GM19438 (cell line): ENCODE measurements at regions not wholly inside any gene's neighbourhood (a gene's known extent, or its start where the extent isn't known, plus 50 kb on each side); places are given as distances from the start of the nearest gene placed in this dataset.

ENCODE experiments used
- ATAC-seq: cut with Tn5 transposase; IDR thresholded peaks from one replicate; pipeline ENCODE4 v1.9.1; 2021; ENCODE audit warnings: low read depth; ENCODE audit not compliant: unreplicated experiment

- no peak for ATAC-seq
Observed at GRCh38 chr2:76584474-76584873, 873.8 kb upstream of the GCFC2 start.

- no peak for ATAC-seq
Observed at GRCh38 chr2:76579911-76580310, 869.2 kb upstream of the GCFC2 start.

DNA sequence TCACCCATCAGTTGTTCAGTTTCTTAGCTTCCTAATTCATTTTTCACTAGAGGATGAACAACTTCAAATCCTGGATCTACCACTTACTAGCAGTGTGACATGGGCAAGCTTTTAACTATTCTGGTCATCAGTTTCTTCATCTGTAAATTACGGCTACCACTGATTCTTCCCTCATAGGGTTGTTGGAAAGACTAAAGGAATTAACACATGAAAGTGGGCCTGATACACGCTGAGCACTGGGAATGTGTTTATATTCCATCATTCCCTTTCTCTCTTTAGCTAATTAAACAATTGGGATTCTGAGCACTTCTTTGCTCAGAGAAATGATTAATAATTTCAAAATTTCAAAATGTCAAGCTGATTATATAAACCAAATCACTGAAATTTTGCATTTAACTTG lies 862.3 kb upstream of the GCFC2 start:
- no peak for ATAC-seq

GRCh38 chr2:76569819-76570218 lies 859.1 kb upstream of the GCFC2 start:
- no peak for ATAC-seq

GRCh38 chr2:76567478-76567877 lies 856.8 kb upstream of the GCFC2 start:
- no peak for ATAC-seq

DNA sequence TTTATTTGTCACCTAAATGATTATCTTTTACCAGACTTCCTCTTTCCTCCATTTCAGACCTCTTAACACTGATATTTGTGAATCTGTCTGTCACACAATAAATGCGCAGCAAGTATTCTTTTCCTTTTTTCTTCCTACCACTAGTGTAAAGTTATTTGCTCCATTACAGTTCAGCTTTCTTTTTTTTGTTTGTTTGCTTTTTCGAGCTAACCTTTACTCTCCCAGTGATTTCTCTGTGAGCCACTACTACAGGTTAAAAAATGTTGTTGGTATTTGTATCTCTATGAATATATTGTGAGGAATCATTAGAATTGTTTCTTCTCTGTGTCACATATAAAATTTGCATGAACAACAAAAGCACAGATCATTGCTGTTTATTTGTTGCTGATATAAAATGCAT lies 854.0 kb upstream of the GCFC2 start:
- no peak for ATAC-seq

GRCh38 chr2:76563730-76564129 lies 853.0 kb upstream of the GCFC2 start:
- no peak for ATAC-seq

DNA sequence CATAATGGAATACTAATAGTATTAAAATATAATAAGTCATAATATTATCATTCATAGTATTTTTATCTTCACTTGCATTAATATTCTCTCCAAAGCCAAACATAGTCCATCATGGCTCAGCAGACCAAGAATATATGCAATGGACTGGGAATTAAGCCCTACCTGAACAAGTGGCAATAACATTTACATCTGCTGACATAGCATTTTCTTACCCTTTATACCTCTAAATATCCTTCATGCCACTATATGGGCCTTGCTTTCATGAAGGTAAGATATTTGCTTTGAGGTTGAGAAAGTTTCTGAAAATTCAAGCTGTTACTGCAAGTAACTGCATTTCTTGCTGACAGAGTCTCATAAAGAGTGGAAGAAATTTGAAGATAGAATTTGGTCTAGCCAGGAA lies 847.4 kb upstream of the GCFC2 start:
- no peak for ATAC-seq

GRCh38 chr2:76556018-76556417 lies 845.3 kb upstream of the GCFC2 start:
- no peak for ATAC-seq

- no peak for ATAC-seq
Observed at GRCh38 chr2:76546207-76546606, 835.5 kb upstream of the GCFC2 start.

- no peak for ATAC-seq
Observed at GRCh38 chr2:76544901-76545300, 834.2 kb upstream of the GCFC2 start.

GRCh38 chr2:76517574-76517909 lies 806.8 kb upstream of the GCFC2 start:
- ATAC-seq: no peak

GRCh38 chr2:76516861-76517573 lies 806.3 kb upstream of the GCFC2 start:
- ATAC-seq: no peak

DNA sequence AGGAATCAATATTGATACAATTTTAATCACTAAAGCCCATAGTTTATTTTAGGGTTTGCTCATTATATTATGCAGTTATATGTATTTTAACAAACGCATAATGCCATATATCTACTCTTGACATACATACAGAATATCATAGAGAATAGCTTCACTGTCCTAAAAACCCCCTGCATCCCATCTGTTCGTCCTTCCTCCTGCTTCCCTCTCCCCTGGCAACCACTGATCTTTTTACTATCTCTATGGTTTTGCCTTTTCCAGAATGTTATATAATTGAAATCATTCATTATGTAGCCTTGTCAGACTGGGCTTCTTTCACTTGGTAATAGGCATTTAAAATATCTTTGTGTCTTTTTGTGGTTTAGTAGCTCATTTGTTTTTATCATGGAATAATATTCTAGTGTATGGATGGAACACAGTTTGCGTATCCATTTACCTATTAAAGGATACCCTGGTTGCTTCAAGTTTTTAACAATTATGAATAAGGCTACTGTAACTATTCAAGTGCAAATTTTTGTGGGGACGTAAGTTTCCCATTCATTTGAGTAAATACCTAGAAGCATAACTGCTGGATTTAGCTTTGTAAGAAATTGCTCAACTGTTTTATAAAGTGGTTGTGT lies 801.6 kb upstream of the GCFC2 start:
- no peak for ATAC-seq

GRCh38 chr2:76506538-76506937 lies 795.8 kb upstream of the GCFC2 start:
- no peak for ATAC-seq

DNA sequence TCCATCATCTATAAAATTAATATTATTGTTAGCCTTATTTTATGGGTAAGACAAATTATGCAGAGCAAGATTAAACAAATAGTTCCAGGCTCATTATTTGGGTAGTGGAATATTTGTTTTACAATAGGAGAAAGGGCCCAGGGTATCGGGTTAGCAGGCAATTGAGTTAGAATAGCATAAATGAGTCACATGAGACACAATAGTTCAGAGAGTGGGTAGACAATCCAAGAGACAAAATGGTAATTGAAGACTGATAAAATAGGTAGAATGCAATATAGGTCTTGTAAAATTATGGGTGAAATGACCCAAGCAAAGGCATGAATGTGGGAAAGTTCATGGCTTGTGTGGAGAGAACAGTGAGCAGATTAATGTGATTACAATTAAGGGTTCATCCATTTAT lies 790.9 kb upstream of the GCFC2 start:
- no peak for ATAC-seq

GRCh38 chr2:76498360-76498759 lies 787.6 kb upstream of the GCFC2 start:
- ATAC-seq: no peak

- ATAC-seq: no peak
Observed at GRCh38 chr2:76491503-76491902, 780.8 kb upstream of the GCFC2 start.

- ATAC-seq: no peak
Observed at GRCh38 chr2:76478266-76479035, 767.7 kb upstream of the GCFC2 start.

- ATAC-seq: no peak
Observed at GRCh38 chr2:76472946-76473345, 762.2 kb upstream of the GCFC2 start.

DNA sequence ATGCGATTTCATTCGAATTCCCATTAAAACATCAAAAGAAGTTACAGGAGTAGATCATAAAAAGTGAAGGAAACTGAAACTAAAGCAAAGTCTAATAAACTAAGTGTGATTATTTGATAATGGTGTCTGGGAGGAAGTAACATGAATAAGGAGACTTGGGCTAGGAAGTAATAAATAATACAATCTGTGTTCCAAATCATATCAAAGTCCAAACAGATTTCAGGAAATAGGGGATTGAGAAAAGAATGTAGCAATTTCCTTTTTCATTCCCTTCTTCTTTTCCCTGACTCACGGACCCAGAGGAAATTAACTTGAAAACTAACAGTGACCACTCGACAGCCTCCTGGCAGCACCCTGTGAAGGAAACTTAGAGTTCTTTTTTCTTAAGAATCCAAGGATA lies 758.4 kb upstream of the GCFC2 start:
- no peak for ATAC-seq

DNA sequence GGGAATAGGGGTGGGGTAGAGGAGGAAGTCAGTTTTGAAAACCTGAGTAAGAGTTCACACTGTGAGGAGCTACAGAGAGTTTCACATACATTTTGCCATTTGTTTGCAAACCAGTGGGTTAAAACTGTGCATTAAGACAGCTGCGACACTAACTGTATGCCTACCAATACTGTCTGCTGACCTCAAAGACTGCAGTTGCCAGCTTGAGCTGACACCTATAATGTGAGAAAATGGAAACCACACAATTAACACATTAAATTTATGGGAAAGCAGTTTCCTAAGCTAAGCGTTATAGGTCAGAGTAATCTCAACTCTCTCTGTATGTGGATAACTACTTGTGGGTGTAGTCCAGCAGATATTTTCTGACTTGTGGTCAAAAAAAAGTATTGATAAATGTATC lies 756.6 kb upstream of the GCFC2 start:
- ATAC-seq: no peak
